ENCODE measurements at regions not wholly inside any gene's neighbourhood (a gene's known extent, or its start where the extent isn't known, plus 50 kb on each side); places are given as distances from the start of the nearest gene placed in this dataset.
"Not testable (repeated sequence)": the region's sequence is repeated elsewhere in the genome, so short reads cannot be mapped to it uniquely, and the experiment has no call there.

GRCh38 chr5:79924936-79925893 lies 65.8 kb downstream of the MTX3 start:
- intact Hi-C loops (cut with micrococcal nuclease) = loop anchor here (1.0 to 5.0 kb wide), 2 partner anchors 47 to 158 kb away; no protein-coding TSS in a partner anchor
- no peak overlapping the region for H3K4me3 Mint-ChIP-seq
- no peaks in the 10 kb centered on the region for H3K27me3 Mint-ChIP-seq
- CTCF ChIA-PET = interaction anchor here (0.6 to 5.0 kb wide), 9 partner anchors 11 to 384 kb away, joined by 3 to 39 read pairs (median 4); no protein-coding TSS in a partner anchor
- H3K36me3 Mint-ChIP-seq (ENCODE audit: low read depth) = no peaks in the 10 kb centered on the region
- no peaks in the 10 kb centered on the region for H3K4me1 Mint-ChIP-seq (ENCODE audit: low read depth)
- ATAC-seq (peak; percentile 61), DNase-seq (peak; percentile 51)
- POLR2A ChIA-PET = interaction anchor here (0.6 to 1.2 kb wide), 2 partner anchors 10 to 62 kb away, joined by 3 to 4 read pairs; no protein-coding TSS in a partner anchor
- no peaks in the 10 kb centered on the region for H3K9me3 Mint-ChIP-seq
- no peak overlapping the region for H3K27ac Mint-ChIP-seq
- TF ChIP-seq CTCF (IDR thresholded peaks at IDR 0.05) = peak; percentile 29

GRCh38 chr5:79923431-79923830 lies 67.6 kb downstream of the MTX3 start:
- no peak overlapping the region for H3K4me3 Mint-ChIP-seq
- ATAC-seq (no peak), DNase-seq (no peak)
- intact Hi-C loops (cut with micrococcal nuclease) = no loop called here
- TF ChIP-seq CTCF (IDR thresholded peaks at IDR 0.05) = no peak
- ChIA-PET POLR2A (no interaction called here), CTCF (interaction anchor here (1.4 to 5.0 kb wide), 2 partner anchors 72 to 161 kb away, joined by 4 to 39 read pairs; no protein-coding TSS in a partner anchor)
- no peaks in the 10 kb centered on the region for H3K4me1 Mint-ChIP-seq (ENCODE audit: low read depth)
- H3K27ac Mint-ChIP-seq = no peak overlapping the region
- H3K9me3 Mint-ChIP-seq = peaks cover 8% of the 10 kb centered on the region
- H3K36me3 Mint-ChIP-seq (ENCODE audit: low read depth) = no peaks in the 10 kb centered on the region
- no peaks in the 10 kb centered on the region for H3K27me3 Mint-ChIP-seq

GRCh38 chr5:79922626-79923025 lies 68.4 kb downstream of the MTX3 start:
- TF ChIP-seq CTCF (IDR thresholded peaks at IDR 0.05) = no peak
- Mint-ChIP-seq H3K4me1 (ENCODE audit: low read depth) (no peaks in the 10 kb centered on the region), H3K4me3 (no peak overlapping the region), H3K27me3 (no peaks in the 10 kb centered on the region), H3K9me3 (peaks cover 12% of the 10 kb centered on the region), H3K36me3 (ENCODE audit: low read depth) (no peaks in the 10 kb centered on the region), H3K27ac (no peak overlapping the region)
- no peak for DNase-seq
- POLR2A ChIA-PET = interaction anchor here (0.6 kb wide), 2 partner anchors 27 to 110 kb away, joined by 3 read pairs; no protein-coding TSS in a partner anchor
- intact Hi-C loops (cut with micrococcal nuclease) = no loop called here
- ATAC-seq = no peak
- CTCF ChIA-PET = interaction anchor here (5.0 kb wide), 1 partner anchor 161 kb away, joined by 39 read pairs; no protein-coding TSS in a partner anchor

- CTCF ChIA-PET; H3K4me3 Mint-ChIP-seq; H3K27me3 Mint-ChIP-seq; H3K27ac Mint-ChIP-seq; H3K4me1 Mint-ChIP-seq (ENCODE audit: low read depth); ATAC-seq; DNase-seq; intact Hi-C loops (cut with micrococcal nuclease); POLR2A ChIA-PET; H3K36me3 Mint-ChIP-seq (ENCODE audit: low read depth); H3K9me3 Mint-ChIP-seq: not testable (repeated sequence)
Measured at GRCh38 chr5:79907452-79907851, 83.6 kb downstream of the MTX3 start.

- H3K27me3 Mint-ChIP-seq = peaks cover 10% of the 10 kb centered on the region
- POLR2A ChIA-PET; H3K9me3 Mint-ChIP-seq; H3K27ac Mint-ChIP-seq; DNase-seq; intact Hi-C loops (cut with micrococcal nuclease); H3K36me3 Mint-ChIP-seq (ENCODE audit: low read depth); CTCF ChIA-PET; H3K4me1 Mint-ChIP-seq (ENCODE audit: low read depth); ATAC-seq; H3K4me3 Mint-ChIP-seq: not testable (repeated sequence)
Measured at GRCh38 chr5:79902571-79902970, 88.5 kb downstream of the MTX3 start.

- Mint-ChIP-seq H3K4me1 (ENCODE audit: low read depth) (no peaks in the 10 kb centered on the region), H3K27ac (no peak overlapping the region), H3K27me3 (peaks cover 16% of the 10 kb centered on the region), H3K36me3 (ENCODE audit: low read depth) (no peaks in the 10 kb centered on the region), H3K9me3 (no peaks in the 10 kb centered on the region), H3K4me3 (no peak overlapping the region)
- intact Hi-C loops (cut with micrococcal nuclease) = no loop called here
- ChIA-PET CTCF (no interaction called here), POLR2A (no interaction called here)
- DNase-seq (no peak), ATAC-seq (no peak)
- no peak for TF ChIP-seq CTCF (IDR thresholded peaks at IDR 0.05)
Measured at GRCh38 chr5:79901631-79902030, 89.4 kb downstream of the MTX3 start.
